GM23338 (cell line): ENCODE measurements at regions not wholly inside any gene's neighbourhood (a gene's known extent, or its start where the extent isn't known, plus 50 kb on each side); places are given as distances from the start of the nearest gene placed in this dataset.

Experiments
- ATAC-seq: fragments of 200-7000 bp; cut with Tn5 transposase; 3 replicates; pipeline ENCODE4 v1.9.1; 2020
- DNase-seq: peaks from one replicate; pipeline ENCODE4 v3.0.0-alpha.2; 2015; ENCODE audit warnings: low spot score
- H2AFZ ChIP-seq: fragments of 200-600 bp; sonication (generic); 2 replicates; pipeline ENCODE4 v1.8.0; 2016; ENCODE audit warnings: antibody characterized with exemption, mild to moderate bottlenecking, moderate library complexity
- H3F3A ChIP-seq: fragments of 200-600 bp; sonication (generic); replicated peaks from 2 replicates; pipeline ENCODE4 v1.8.0; 2017; ENCODE audit warnings: antibody characterized with exemption, mixed run types, low read depth
- H3K27ac ChIP-seq: fragments of 200-600 bp; sonication (generic); 2 replicates; pipeline ENCODE4 v1.6.1; 2016; ENCODE audit warnings: low read depth
- H3K27me3 ChIP-seq: fragments of 200-600 bp; sonication (generic); 2 replicates; pipeline ENCODE4 v1.8.0; 2016; ENCODE audit warnings: mild to moderate bottlenecking, mixed run types, moderate library complexity; ENCODE audit not compliant: insufficient read depth
- H3K36me3 ChIP-seq: fragments of 200-600 bp; sonication (generic); 2 replicates; pipeline ENCODE4 v1.8.0; 2016; ENCODE audit warnings: mild to moderate bottlenecking; ENCODE audit not compliant: insufficient read depth
- H3K4me1 ChIP-seq: fragments of 200-600 bp; sonication (generic); 2 replicates; pipeline ENCODE4 v1.8.0; 2016; ENCODE audit warnings: mild to moderate bottlenecking, moderate library complexity; ENCODE audit not compliant: insufficient read depth
- H3K4me2 ChIP-seq: fragments of 200-600 bp; sonication (generic); 2 replicates; pipeline ENCODE4 v1.7.1; 2017; ENCODE audit warnings: mixed run types
- H3K4me3 ChIP-seq: fragments of 200-600 bp; sonication (generic); 2 replicates; pipeline ENCODE4 v1.6.1; 2016; ENCODE audit warnings: mixed run types
- H3K79me2 ChIP-seq: fragments of 200-600 bp; sonication (generic); replicated peaks from 2 replicates; pipeline ENCODE4 v1.8.0; 2017; ENCODE audit warnings: mild to moderate bottlenecking; ENCODE audit not compliant: insufficient read depth
- H3K9me2 ChIP-seq: fragments of 200-600 bp; sonication (generic); 2 replicates; pipeline ENCODE4 v1.8.0; 2017; ENCODE audit not compliant: insufficient read depth
- H4K20me1 ChIP-seq: fragments of 200-600 bp; sonication (generic); replicated peaks from 2 replicates; pipeline ENCODE4 v1.8.0; 2017; ENCODE audit warnings: mild to moderate bottlenecking; ENCODE audit not compliant: insufficient read depth
- H3K27ac Mint-ChIP-seq: 2 replicates; pipeline ENCODE4 v1.8.0; 2020; ENCODE audit warnings: inconsistent platforms, mild to moderate bottlenecking, moderate library complexity, mixed read lengths
- H3K27me3 Mint-ChIP-seq: 3 replicates; pipeline ENCODE4 v1.8.0; 2022; ENCODE audit warnings: low read depth, mild to moderate bottlenecking, moderate library complexity, mixed read lengths, inconsistent platforms; ENCODE audit not compliant: insufficient read depth, poor library complexity
- H3K36me3 Mint-ChIP-seq: 3 replicates; pipeline ENCODE4 v1.8.0; 2021; ENCODE audit warnings: low read depth, mild to moderate bottlenecking, inconsistent platforms, moderate library complexity, mixed read lengths
- H3K4me1 Mint-ChIP-seq: 3 replicates; pipeline ENCODE4 v1.8.0; 2020; ENCODE audit warnings: mild to moderate bottlenecking, inconsistent platforms, mixed read lengths
- H3K4me3 Mint-ChIP-seq: 3 replicates; pipeline ENCODE4 v1.8.0; 2021; ENCODE audit warnings: moderate library complexity, mild to moderate bottlenecking, inconsistent platforms, mixed read lengths
- H3K9me3 Mint-ChIP-seq: 3 replicates; pipeline ENCODE4 v1.8.0; 2020; ENCODE audit warnings: moderate library complexity, mild to moderate bottlenecking, inconsistent platforms, mixed read lengths
- EZH2 ChIP-seq: fragments of 200-600 bp; sonication (generic); IDR thresholded peaks from one replicate; pipeline ENCODE4 v1.8.0; 2017; ENCODE audit warnings: antibody characterized with exemption, mild to moderate bottlenecking, low read depth; ENCODE audit not compliant: unreplicated experiment
- JUNB ChIP-seq: IDR thresholded peaks from one replicate; pipeline ENCODE4 v1.6.1; 2016; ENCODE audit warnings: antibody characterized with exemption; ENCODE audit not compliant: unreplicated experiment
- NANOG ChIP-seq: IDR thresholded peaks from 2 replicates; pipeline ENCODE4 v1.6.1; 2016; ENCODE audit warnings: antibody characterized with exemption, borderline replicate concordance
- STAT1 ChIP-seq: IDR thresholded peaks from one replicate; pipeline ENCODE4 v1.6.1; 2016; ENCODE audit warnings: antibody characterized with exemption; ENCODE audit not compliant: unreplicated experiment
- ZNF114 ChIP-seq: fragments of 250-450 bp; sonication (Bioruptor Pico); IDR thresholded peaks from 2 replicates; pipeline ENCODE4 v1.5.0; 2020; ENCODE audit warnings: mild to moderate bottlenecking, moderate library complexity
- TF ChIP-seq, protein P1 (sequence below), 2 experiments: fragments of 200-600 bp in 1 of 2; sonication (generic) in 1 of 2; conservative IDR thresholded peaks; 2 replicates each; pipeline versions ENCODE4 v1.5.1 to v1.6.1; 2016 to 2017; ENCODE audit warnings: antibody characterized with exemption in 2 of 2, low read depth in 2 of 2, mild to moderate bottlenecking in 2 of 2, moderate library complexity in 1 of 2

DNA sequence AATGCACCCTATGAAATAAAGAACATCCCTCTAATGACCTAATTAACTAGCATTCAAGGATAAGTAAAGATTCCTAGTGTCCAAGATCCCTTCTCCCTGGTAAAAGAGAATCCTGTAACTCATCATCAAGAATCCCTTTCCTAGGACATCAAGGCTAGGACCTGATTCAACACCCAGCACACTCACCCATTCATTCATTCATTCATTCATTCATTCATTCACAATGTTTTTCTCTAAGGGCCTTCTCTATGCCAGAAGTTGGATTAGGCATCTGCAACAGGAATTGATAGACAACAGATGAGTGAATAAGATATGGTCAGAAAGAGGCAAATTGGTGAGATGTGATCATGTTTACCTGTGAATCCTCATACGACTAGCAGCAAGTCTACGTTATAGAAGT is 126.8 kb downstream of the OSR1 start (continued):
- TF ChIP-seq NANOG = no peak
- TF ChIP-seq STAT1 = no peak

DNA sequence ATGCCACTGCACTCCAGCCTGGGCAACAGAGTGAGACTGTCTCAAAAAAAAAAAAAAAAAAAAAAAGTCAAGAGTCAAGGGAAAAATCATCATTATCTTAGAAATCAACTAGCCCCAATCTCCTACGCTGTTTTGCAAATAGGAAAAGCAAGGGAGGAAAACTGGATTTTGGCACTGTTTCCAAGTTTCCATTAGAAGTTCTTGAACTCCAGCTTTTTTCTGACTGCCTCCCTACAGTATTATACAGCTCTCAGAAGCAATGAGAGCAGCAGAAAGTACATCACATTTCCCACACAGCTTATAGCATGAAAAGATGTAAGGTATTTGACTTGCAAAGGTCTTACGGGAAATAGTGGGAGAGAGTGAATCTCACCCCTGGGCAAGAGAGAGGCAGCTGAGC is 127.8 kb downstream of the OSR1 start:
- peaks cover 2% of the 10 kb centered on the region for H3K27me3 Mint-ChIP-seq

DNA sequence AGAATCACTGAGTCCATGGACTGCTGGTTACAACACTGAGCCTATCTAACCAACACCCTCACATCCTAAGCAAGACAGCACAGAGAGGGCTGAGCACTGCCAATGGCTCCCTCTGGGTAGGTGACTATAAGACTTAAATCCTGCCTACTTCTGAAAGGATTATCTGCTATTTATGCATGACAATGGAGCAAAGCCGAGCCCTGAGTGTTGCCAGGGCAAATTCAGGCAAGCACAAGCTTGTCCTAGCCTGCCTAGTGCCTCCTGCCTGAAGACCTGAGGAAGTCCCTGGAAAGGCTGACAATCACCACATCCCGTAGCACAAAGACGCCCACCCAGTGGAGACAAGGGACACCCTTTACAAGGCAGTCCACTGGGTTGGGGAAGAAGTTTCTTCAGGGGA is 129.7 kb downstream of the OSR1 start:
- DNase-seq (peak; percentile 64), ATAC-seq (peak; percentile 93)
- H3K4me1 Mint-ChIP-seq = peaks cover 26% of the 10 kb centered on the region

More for the DNA sequence above, 127.8 kb downstream of the OSR1 start:
- Mint-ChIP-seq H3K4me3 (no peak overlapping the region), H3K36me3 (no peaks in the 10 kb centered on the region), H3K27ac (no peak overlapping the region), H3K4me1 (peaks cover 26% of the 10 kb centered on the region), H3K9me3 (no peaks in the 10 kb centered on the region)
- Histone ChIP-seq H3K4me2 (no peak overlapping the region), H3K4me1 (peaks cover 22% of the 10 kb centered on the region), H4K20me1 (no peaks in the 10 kb centered on the region), H3K79me2 (no peaks in the 10 kb centered on the region), H2AFZ (no peak overlapping the region), H3K27me3 (no peaks in the 10 kb centered on the region), H3K4me3 (no peak overlapping the region), H3K27ac (no peak overlapping the region), H3F3A (no peaks in the 10 kb centered on the region), H3K9me2 (peaks cover 5% of the 10 kb centered on the region; the same call in 1 of the 2 replicates), H3K36me3 (no peaks in the 10 kb centered on the region; the same call in 1 of the 2 replicates)
- ATAC-seq (no peak), DNase-seq (no peak)
- TF ChIP-seq, protein P1, sequence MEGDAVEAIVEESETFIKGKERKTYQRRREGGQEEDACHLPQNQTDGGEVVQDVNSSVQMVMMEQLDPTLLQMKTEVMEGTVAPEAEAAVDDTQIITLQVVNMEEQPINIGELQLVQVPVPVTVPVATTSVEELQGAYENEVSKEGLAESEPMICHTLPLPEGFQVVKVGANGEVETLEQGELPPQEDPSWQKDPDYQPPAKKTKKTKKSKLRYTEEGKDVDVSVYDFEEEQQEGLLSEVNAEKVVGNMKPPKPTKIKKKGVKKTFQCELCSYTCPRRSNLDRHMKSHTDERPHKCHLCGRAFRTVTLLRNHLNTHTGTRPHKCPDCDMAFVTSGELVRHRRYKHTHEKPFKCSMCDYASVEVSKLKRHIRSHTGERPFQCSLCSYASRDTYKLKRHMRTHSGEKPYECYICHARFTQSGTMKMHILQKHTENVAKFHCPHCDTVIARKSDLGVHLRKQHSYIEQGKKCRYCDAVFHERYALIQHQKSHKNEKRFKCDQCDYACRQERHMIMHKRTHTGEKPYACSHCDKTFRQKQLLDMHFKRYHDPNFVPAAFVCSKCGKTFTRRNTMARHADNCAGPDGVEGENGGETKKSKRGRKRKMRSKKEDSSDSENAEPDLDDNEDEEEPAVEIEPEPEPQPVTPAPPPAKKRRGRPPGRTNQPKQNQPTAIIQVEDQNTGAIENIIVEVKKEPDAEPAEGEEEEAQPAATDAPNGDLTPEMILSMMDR (conservative IDR thresholded peaks at IDR 0.05; ENCODE audit: low read depth in 2 of 2) = no peak
- TF ChIP-seq NANOG = no peak
- no peak for TF ChIP-seq ZNF114 (CRISPR knock-in tag)

More for the DNA sequence above, 129.7 kb downstream of the OSR1 start:
- Histone ChIP-seq H3K4me2 (peak overlapping the region; percentile 69), H3K27ac (no peak overlapping the region; the same call in 1 of the 2 replicates), H3K27me3 (no peaks in the 10 kb centered on the region), H3K9me2 (peaks cover 5% of the 10 kb centered on the region; the same call in 1 of the 2 replicates), H3K4me3 (0 out of 2 replicates have a peak overlapping the region, but pooled peaks have one; percentile 14), H3F3A (no peaks in the 10 kb centered on the region), H4K20me1 (no peaks in the 10 kb centered on the region), H2AFZ (no peak overlapping the region), H3K4me1 (peaks cover 22% of the 10 kb centered on the region), H3K36me3 (no peaks in the 10 kb centered on the region; the same call in 1 of the 2 replicates), H3K79me2 (no peaks in the 10 kb centered on the region)
- Mint-ChIP-seq H3K4me3 (no peak overlapping the region), H3K36me3 (no peaks in the 10 kb centered on the region), H3K9me3 (no peaks in the 10 kb centered on the region), H3K27me3 (peaks cover 2% of the 10 kb centered on the region), H3K27ac (peak overlapping the region; percentile 48; the same call in 1 of the 2 replicates)
- TF ChIP-seq JUNB (no peak), EZH2 (no peak)
- TF ChIP-seq, protein P1 (conservative IDR thresholded peaks at IDR 0.05; ENCODE audit: low read depth in 2 of 2) = peak in 1 of 2 experiments; percentile 17; a peak in 2 of 4 replicates
